ENCODE measurements at regions not wholly inside any gene's neighbourhood (a gene's known extent, or its start where the extent isn't known, plus 50 kb on each side); places are given as distances from the start of the nearest gene placed in this dataset.

DNA sequence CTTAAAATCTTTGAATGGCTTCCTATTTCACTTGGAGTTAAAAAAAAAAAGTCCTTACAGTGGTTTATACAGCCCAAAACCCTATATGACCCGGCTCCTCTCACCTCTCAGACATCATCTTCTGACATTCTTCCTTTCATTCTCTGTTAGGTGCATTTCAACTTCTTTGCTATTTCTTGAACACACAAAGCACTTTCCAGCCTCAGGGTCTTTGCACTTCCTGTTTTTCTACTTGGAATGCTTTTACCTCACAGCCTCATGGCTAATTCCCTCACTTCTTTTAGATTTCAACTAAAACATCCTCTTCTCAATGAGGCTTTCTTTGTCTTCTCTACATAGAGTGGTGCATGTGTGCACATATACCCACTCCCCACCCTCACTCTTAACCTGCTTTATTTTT lies 91.0 kb upstream of the MB21D2 start:
- intact Hi-C loops (cut with micrococcal nuclease): no loop called here
- no peaks in the 10 kb centered on the region for H3K36me3 Mint-ChIP-seq (ENCODE audit: low read depth)
- no peak overlapping the region for H3K27ac Mint-ChIP-seq
- DNase-seq: no peak
- no peaks in the 10 kb centered on the region for H3K4me1 Mint-ChIP-seq
- CTCF ChIA-PET: no interaction called here
- ATAC-seq (ENCODE audit: low read depth): no peak
- no peak overlapping the region for H3K4me3 Mint-ChIP-seq
- no peak for TF ChIP-seq CTCF (IDR thresholded peaks at IDR 0.05)
- H3K9me3 Mint-ChIP-seq: peaks cover 9% of the 10 kb centered on the region
- POLR2A ChIA-PET: no interaction called here
- no peaks in the 10 kb centered on the region for H3K27me3 Mint-ChIP-seq

- Mint-ChIP-seq H3K27ac (no peak overlapping the region), H3K9me3 (peaks cover 9% of the 10 kb centered on the region), H3K4me3 (no peak overlapping the region), H3K36me3 (ENCODE audit: low read depth) (no peaks in the 10 kb centered on the region), H3K4me1 (no peaks in the 10 kb centered on the region), H3K27me3 (peaks cover under 1% of the 10 kb centered on the region)
- ChIA-PET CTCF (no interaction called here), POLR2A (no interaction called here)
- TF ChIP-seq CTCF (IDR thresholded peaks at IDR 0.05): no peak
- ATAC-seq (ENCODE audit: low read depth): no peak
- DNase-seq: no peak
- intact Hi-C loops (cut with micrococcal nuclease): no loop called here
These were observed 92.5 kb upstream of the MB21D2 start for GRCh38 chr3:193010191-193010590.

DNA sequence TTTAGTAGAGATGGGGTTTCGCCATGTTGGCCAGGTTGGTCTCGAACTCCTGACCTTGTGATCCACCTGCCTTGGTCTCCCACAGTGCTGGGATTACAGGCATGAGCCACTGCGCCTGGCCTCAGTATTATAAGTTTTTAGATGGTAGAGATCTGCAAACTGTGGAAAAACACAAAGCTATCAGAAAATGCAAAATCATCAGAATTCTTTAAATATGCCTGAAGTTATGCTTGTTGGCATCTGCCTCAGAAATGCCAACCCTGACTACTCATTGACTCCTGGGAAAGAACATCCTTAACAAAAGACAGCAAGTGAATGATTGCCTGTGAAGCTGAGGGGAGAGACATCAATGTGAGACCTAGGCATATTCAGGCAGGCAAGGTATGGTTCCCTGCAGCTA lies 94.3 kb upstream of the MB21D2 start:
- CTCF ChIA-PET: no interaction called here
- POLR2A ChIA-PET: no interaction called here
- intact Hi-C loops (cut with micrococcal nuclease): no loop called here
- no peak for TF ChIP-seq CTCF (IDR thresholded peaks at IDR 0.05)
- DNase-seq (no peak), ATAC-seq (ENCODE audit: low read depth) (no peak)
- Mint-ChIP-seq H3K27me3 (peaks cover 3% of the 10 kb centered on the region), H3K27ac (no peak overlapping the region), H3K36me3 (ENCODE audit: low read depth) (no peaks in the 10 kb centered on the region), H3K4me3 (no peak overlapping the region), H3K9me3 (peaks cover 9% of the 10 kb centered on the region), H3K4me1 (no peaks in the 10 kb centered on the region)

DNA sequence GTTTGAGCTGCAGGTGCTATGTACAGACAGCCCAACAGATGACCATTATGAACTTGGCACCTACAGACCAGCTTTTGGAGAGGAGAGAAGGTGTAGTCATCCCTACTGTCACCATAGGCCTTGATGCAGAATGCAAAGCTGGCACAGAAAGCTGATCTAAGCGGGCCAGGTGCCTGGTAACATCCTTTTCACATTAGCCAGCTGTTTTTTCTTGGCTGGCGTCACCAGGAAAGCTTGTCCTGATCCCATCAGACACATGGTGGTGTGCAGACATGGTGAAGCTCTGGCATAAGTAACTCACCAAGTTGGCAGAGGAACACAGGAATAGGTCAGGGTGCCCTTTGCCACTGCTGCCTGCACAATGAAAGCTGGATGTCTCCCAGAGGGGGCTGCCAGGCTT lies 97.2 kb upstream of the MB21D2 start:
- Mint-ChIP-seq H3K36me3 (ENCODE audit: low read depth) (no peaks in the 10 kb centered on the region), H3K27ac (no peak overlapping the region), H3K9me3 (peaks cover 9% of the 10 kb centered on the region), H3K4me3 (no peak overlapping the region), H3K4me1 (no peaks in the 10 kb centered on the region), H3K27me3 (peaks cover 6% of the 10 kb centered on the region)
- TF ChIP-seq CTCF (IDR thresholded peaks at IDR 0.05): no peak
- intact Hi-C loops (cut with micrococcal nuclease): no loop called here
- POLR2A ChIA-PET: no interaction called here
- ATAC-seq (ENCODE audit: low read depth) (no peak), DNase-seq (no peak)
- CTCF ChIA-PET: no interaction called here

DNA sequence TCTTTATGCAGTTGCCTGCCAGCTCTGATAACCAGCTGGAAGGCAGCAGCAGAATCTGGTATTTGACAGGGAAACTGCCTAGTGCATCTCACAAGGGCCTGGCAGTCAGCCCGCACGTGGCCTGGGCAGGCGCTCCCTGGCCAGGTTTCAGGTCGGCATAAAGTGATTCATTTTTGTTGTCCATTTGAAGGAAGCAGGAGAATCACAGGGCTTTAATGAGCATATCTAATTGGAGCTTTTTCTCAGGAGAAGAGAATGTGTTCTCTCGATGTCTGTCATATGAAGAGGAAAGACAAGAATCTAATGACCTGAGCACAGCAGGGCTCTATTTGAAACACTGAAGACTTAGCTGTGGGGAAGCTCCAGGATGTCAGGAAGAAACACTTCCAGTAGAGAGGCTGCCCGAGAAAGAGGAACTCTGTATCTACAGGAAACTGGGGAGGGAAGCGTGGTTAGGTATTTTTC lies 98.8 kb upstream of the MB21D2 start:
- H3K27me3 Mint-ChIP-seq: peaks cover 6% of the 10 kb centered on the region
- H3K36me3 Mint-ChIP-seq (ENCODE audit: low read depth): no peaks in the 10 kb centered on the region
- ChIA-PET CTCF (no interaction called here), POLR2A (no interaction called here)
- H3K27ac Mint-ChIP-seq: no peak overlapping the region
- no peaks in the 10 kb centered on the region for H3K4me1 Mint-ChIP-seq
- H3K9me3 Mint-ChIP-seq: peaks cover 9% of the 10 kb centered on the region
- intact Hi-C loops (cut with micrococcal nuclease): no loop called here
- ATAC-seq (ENCODE audit: low read depth) (no peak), DNase-seq (no peak)
- H3K4me3 Mint-ChIP-seq: no peak overlapping the region
- no peak for TF ChIP-seq CTCF (IDR thresholded peaks at IDR 0.05)

Data from activated B cell treated with CpG ODN at 0.5 μM for 24 hours (primary cell).